IMR-90 (cell line): ENCODE measurements at regions not wholly inside any gene's neighbourhood (a gene's known extent, or its start where the extent isn't known, plus 50 kb on each side); places are given as distances from the start of the nearest gene placed in this dataset.

Experiments
- ATAC-seq: fragments of 200-7000 bp; cut with Tn5 transposase; 2 replicates; pipeline ENCODE4 v1.9.1; 2020; ENCODE audit warnings: low read depth, mild to moderate bottlenecking, moderate library complexity
- BruUV-seq: library from RNA; stranded (reverse); fragments of 400-500 nt; replicated peaks from 2 replicates; lab custom pipeline; 2021; lab: Mats Ljungman, UMichigan
- CTCF ChIA-PET: fragments of 300-600 bp; formaldehyde crosslinking; extraction: SDS; loops from one replicate; lab custom pipeline; 2021; ENCODE audit warnings: antibody characterized with exemption; lab: Yijun Ruan, JAX
- POLR2A ChIA-PET: fragments of 300-600 bp; sonication (Branson Sonifier 250); formaldehyde crosslinking; loops from one replicate; lab custom pipeline; 2022; ENCODE audit warnings: antibody characterized with exemption; ENCODE audit not compliant: unreplicated experiment; lab: Charles Lee
- DNase-seq: peaks from one replicate; pipeline ENCODE4 v3.0.0; 2013
- H2AFZ ChIP-seq: replicated peaks from 2 replicates; pipeline ENCODE3; 2013; ENCODE audit warnings: low read length, mild to moderate bottlenecking; ENCODE audit not compliant: poor library complexity
- H2AK5ac ChIP-seq: 2 replicates; pipeline ENCODE4 v1.6.1; 2013; ENCODE audit warnings: low read depth, low read length, inconsistent platforms
- H2AK9ac ChIP-seq: replicated peaks from 2 replicates; pipeline ENCODE3; 2013; ENCODE audit warnings: mild to moderate bottlenecking, low read depth, low read length, moderate library complexity; ENCODE audit not compliant: poor library complexity
- H2BK120ac ChIP-seq: 2 replicates; pipeline ENCODE4 v1.6.1; 2013; ENCODE audit warnings: low read depth, low read length, inconsistent platforms
- H2BK15ac ChIP-seq: 3 replicates; pipeline ENCODE4 v1.6.1; 2013; ENCODE audit warnings: low read depth, low read length, inconsistent platforms
- H2BK20ac ChIP-seq: 2 replicates; pipeline ENCODE4 v1.6.1; 2013; ENCODE audit warnings: low read depth, mild to moderate bottlenecking, inconsistent platforms, low read length, moderate library complexity
- H2BK5ac ChIP-seq: 2 replicates; pipeline ENCODE4 v1.6.1; 2013; ENCODE audit warnings: mild to moderate bottlenecking, low read depth, low read length, inconsistent platforms; ENCODE audit not compliant: poor library complexity, severe bottlenecking
- H3K14ac ChIP-seq: replicated peaks from 2 replicates; pipeline ENCODE4 v1.6.1; 2013; ENCODE audit warnings: low read depth, low read length, inconsistent platforms
- H3K18ac ChIP-seq: 2 replicates; pipeline ENCODE4 v1.6.1; 2013; ENCODE audit warnings: low read depth, low read length, control low read depth
- H3K23ac ChIP-seq: 2 replicates; pipeline ENCODE4 v1.6.1; 2013; ENCODE audit warnings: low read depth, low read length, inconsistent platforms
- H3K27ac ChIP-seq: 2 replicates; pipeline ENCODE4 v1.5.1; 2013; ENCODE audit warnings: mild to moderate bottlenecking, control low read depth, low read length; ENCODE audit not compliant: insufficient read depth
- H3K27me3 ChIP-seq: 2 replicates; pipeline ENCODE4 v1.6.1; 2013; ENCODE audit warnings: low read length; ENCODE audit not compliant: control insufficient read depth, insufficient read depth
- H3K36me3 ChIP-seq: 2 replicates; pipeline ENCODE4 v1.6.1; 2013; ENCODE audit warnings: low read length, mixed read lengths; ENCODE audit not compliant: control insufficient read depth, insufficient read depth
- H3K4ac ChIP-seq: 2 replicates; pipeline ENCODE4 v1.6.1; 2013; ENCODE audit warnings: low read depth, low read length, inconsistent platforms
- H3K4me1 ChIP-seq: 2 replicates; pipeline ENCODE4 v1.6.1; 2013; ENCODE audit warnings: low read length, mixed read lengths; ENCODE audit not compliant: control insufficient read depth, insufficient read depth
- H3K4me2 ChIP-seq: 2 replicates; pipeline ENCODE4 v1.6.1; 2013; ENCODE audit warnings: low read depth, mild to moderate bottlenecking, control low read depth, low read length, moderate library complexity
- H3K4me3 ChIP-seq: 2 replicates; pipeline ENCODE4 v1.5.1; 2013; ENCODE audit warnings: low read depth, mild to moderate bottlenecking, control low read depth, low read length, moderate library complexity; ENCODE audit not compliant: insufficient read depth
- H3K56ac ChIP-seq: 2 replicates; pipeline ENCODE4 v1.6.1; 2013; ENCODE audit warnings: low read length, inconsistent platforms; ENCODE audit not compliant: insufficient read depth; ENCODE audit errors: extremely low read depth
- H3K79me1 ChIP-seq, 2 experiments: 2 replicates each; pipeline ENCODE4 v1.6.1; 2013; ENCODE audit warnings: low read length in 2 of 2, inconsistent platforms in 1 of 2, low read depth in 1 of 2
- H3K9ac ChIP-seq: 2 replicates; pipeline ENCODE4 v1.6.1; 2013; ENCODE audit warnings: low read depth, low read length, control low read depth
- H3K9me1 ChIP-seq: 2 replicates; pipeline ENCODE4 v1.6.1; 2013; ENCODE audit warnings: low read length, inconsistent platforms; ENCODE audit not compliant: insufficient read depth
- H3K9me3 ChIP-seq: 2 replicates; pipeline ENCODE4 v1.6.1; 2013; ENCODE audit warnings: low read length; ENCODE audit not compliant: control insufficient read depth, insufficient read depth
- H4K20me1 ChIP-seq: 2 replicates; pipeline ENCODE4 v1.6.1; 2013; ENCODE audit warnings: low read length, inconsistent platforms; ENCODE audit not compliant: insufficient read depth
- H4K5ac ChIP-seq: 2 replicates; pipeline ENCODE4 v1.6.1; 2013; ENCODE audit warnings: mild to moderate bottlenecking, low read depth, low read length, control low read depth
- H4K8ac ChIP-seq, 2 experiments: 2 replicates each; pipeline ENCODE4 v1.6.1; 2013; ENCODE audit warnings: low read depth in 2 of 2, low read length in 2 of 2, control low read depth in 1 of 2, inconsistent platforms in 1 of 2
- H4K91ac ChIP-seq: 2 replicates; pipeline ENCODE4 v1.6.1; 2013; ENCODE audit warnings: low read depth, low read length, inconsistent platforms; ENCODE audit not compliant: insufficient read depth
- BHLHE40 ChIP-seq: fragments of 150-350 bp; IDR thresholded peaks from 2 replicates; pipeline ENCODE4 v1.6.1; 2016; ENCODE audit warnings: mild to moderate bottlenecking, low read depth, low read length
- CEBPB ChIP-seq: IDR thresholded peaks from 2 replicates; pipeline ENCODE4 v1.6.1; 2012; ENCODE audit warnings: low read depth, low read length, improper control_type of control experiment
- CHD1 ChIP-seq: IDR thresholded peaks from 2 replicates; pipeline ENCODE4 v1.6.1; 2012; ENCODE audit warnings: low read depth, low read length, improper control_type of control experiment
- FOS ChIP-seq: fragments of 150-350 bp; IDR thresholded peaks from 2 replicates; pipeline ENCODE4 v1.6.1; 2016; ENCODE audit warnings: low read depth, low read length
- MAFK ChIP-seq: IDR thresholded peaks from 2 replicates; pipeline ENCODE4 v1.6.1; 2012; ENCODE audit warnings: low read depth, low read length, improper control_type of control experiment
- MAZ ChIP-seq: IDR thresholded peaks from 2 replicates; pipeline ENCODE4 v1.6.1; 2012; ENCODE audit warnings: low read depth, mild to moderate bottlenecking, low read length, improper control_type of control experiment, moderate library complexity, borderline replicate concordance
- MXI1 ChIP-seq: IDR thresholded peaks from 2 replicates; pipeline ENCODE4 v1.6.1; 2012; ENCODE audit warnings: low read depth, mild to moderate bottlenecking, low read length, moderate library complexity, borderline replicate concordance
- NFE2L2 ChIP-seq: fragments of 150-350 bp; IDR thresholded peaks from 2 replicates; pipeline ENCODE4 v1.6.1; 2016; ENCODE audit warnings: low read depth, mild to moderate bottlenecking, low read length
- POLR2A ChIP-seq: IDR thresholded peaks from 2 replicates; pipeline ENCODE4 v1.6.1; 2012; ENCODE audit warnings: mild to moderate bottlenecking, low read depth, low read length
- RAD21 ChIP-seq: IDR thresholded peaks from 2 replicates; pipeline ENCODE4 v1.6.1; 2012; ENCODE audit warnings: low read length, improper control_type of control experiment
- RCOR1 ChIP-seq: IDR thresholded peaks from 2 replicates; pipeline ENCODE4 v1.6.1; 2012; ENCODE audit warnings: mild to moderate bottlenecking, low read length, improper control_type of control experiment; ENCODE audit not compliant: insufficient replicate concordance
- RFX5 ChIP-seq: IDR thresholded peaks from 2 replicates; pipeline ENCODE4 v1.8.0; 2012; ENCODE audit warnings: low read depth, mild to moderate bottlenecking, low read length, moderate library complexity
- SMC3 ChIP-seq: fragments of 150-350 bp; IDR thresholded peaks from 2 replicates; pipeline ENCODE4 v1.6.1; 2016; ENCODE audit warnings: low read depth, mild to moderate bottlenecking, antibody characterized with exemption, low read length, moderate library complexity
- USF2 ChIP-seq: fragments of 150-350 bp; IDR thresholded peaks from 2 replicates; pipeline ENCODE4 v1.6.1; 2017; ENCODE audit warnings: mild to moderate bottlenecking, antibody characterized with exemption, low read length, low read depth
- WGBS, 2 experiments: methylation state at CpG; one replicate each; pipeline versions ENCODE4 v1.1.5 to v1.1.7; 2013; ENCODE audit warnings: missing lambda C conversion rate in 2 of 2; ENCODE audit not compliant: insufficient read length in 1 of 2; ENCODE audit errors: extremely low coverage in 2 of 2; 5-methylcytosine and 5-hydroxymethylcytosine counted together
- dilution Hi-C: fragments of 300-500 bp; cut with HindIII; formaldehyde crosslinking; loops from one replicate; pipeline ENCODE4 v1.14.3; 2018; ENCODE audit warnings: low sequenced_read_pairs; ENCODE audit not compliant: unreplicated experiment
- in situ Hi-C: fragments of 300-500 bp; cut with MboI; formaldehyde crosslinking; loops from 3 replicates; pipeline ENCODE4 v1.14.3; 2019; ENCODE audit warnings: low sequenced_read_pairs, inconsistent platforms, mixed read lengths
- intact Hi-C: fragments of 100-400 bp; cut with micrococcal nuclease; formaldehyde crosslinking; loops from 2 replicates; pipeline ENCODE4 v1.10.0; 2022
- TF ChIP-seq, protein P1 (sequence below): fragments of 150-350 bp; IDR thresholded peaks from 2 replicates; pipeline ENCODE4 v1.6.1; 2016; ENCODE audit warnings: low read depth, mild to moderate bottlenecking, low read length, moderate library complexity, borderline replicate concordance
- TF ChIP-seq, protein P2 (sequence below): conservative IDR thresholded peaks from 2 replicates; pipeline ENCODE4 v1.5.1; 2012; ENCODE audit warnings: mild to moderate bottlenecking, low read depth, low read length, improper control_type of control experiment

- H3K4me2 ChIP-seq = no peak overlapping the region
- H3K27ac ChIP-seq = no peak overlapping the region
- H3K23ac ChIP-seq = no peak overlapping the region
- no peak overlapping the region for H2AFZ ChIP-seq
- H2AK5ac ChIP-seq = no peak overlapping the region
- no peaks in the 10 kb centered on the region for H3K36me3 ChIP-seq
- no peak overlapping the region for H2BK20ac ChIP-seq
- no peak overlapping the region for H3K4ac ChIP-seq
- no peak overlapping the region for H3K14ac ChIP-seq
- H3K4me3 ChIP-seq = no peak overlapping the region
- DNase-seq = peak; percentile 23
- no peaks in the 10 kb centered on the region for H3K79me1 ChIP-seq
- no peak overlapping the region for H2BK120ac ChIP-seq
- no peak overlapping the region for H4K5ac ChIP-seq
- no peak overlapping the region for H2AK9ac ChIP-seq
- POLR2A ChIA-PET = interaction anchor here (0.6 kb wide), 1 partner anchor 77 kb away, joined by 3 read pairs; no protein-coding TSS in a partner anchor
- H3K18ac ChIP-seq = no peak overlapping the region
- H3K27me3 ChIP-seq = no peaks in the 10 kb centered on the region
- no peaks in the 10 kb centered on the region for H4K20me1 ChIP-seq
- no peaks in the 10 kb centered on the region for H3K9me1 ChIP-seq
- CTCF ChIA-PET = no interaction called here
- no peak overlapping the region for H2BK5ac ChIP-seq
- BruUV-seq = no TSS peak
- no peak for ATAC-seq
- dilution Hi-C loops = no loop called here
- no CpG with 5 or more reads among the region's 6 CpGs for WGBS, 2 experiments
- H3K9me3 ChIP-seq = no peaks in the 10 kb centered on the region
- no peak overlapping the region for H3K56ac ChIP-seq
- H4K8ac ChIP-seq = no peak overlapping the region
- TF ChIP-seq FOS = no peak
- TF ChIP-seq USF2 = no peak
- TF ChIP-seq BHLHE40 = no peak
- TF ChIP-seq, protein P1, sequence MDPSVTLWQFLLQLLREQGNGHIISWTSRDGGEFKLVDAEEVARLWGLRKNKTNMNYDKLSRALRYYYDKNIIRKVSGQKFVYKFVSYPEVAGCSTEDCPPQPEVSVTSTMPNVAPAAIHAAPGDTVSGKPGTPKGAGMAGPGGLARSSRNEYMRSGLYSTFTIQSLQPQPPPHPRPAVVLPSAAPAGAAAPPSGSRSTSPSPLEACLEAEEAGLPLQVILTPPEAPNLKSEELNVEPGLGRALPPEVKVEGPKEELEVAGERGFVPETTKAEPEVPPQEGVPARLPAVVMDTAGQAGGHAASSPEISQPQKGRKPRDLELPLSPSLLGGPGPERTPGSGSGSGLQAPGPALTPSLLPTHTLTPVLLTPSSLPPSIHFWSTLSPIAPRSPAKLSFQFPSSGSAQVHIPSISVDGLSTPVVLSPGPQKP = no peak
- no peak for TF ChIP-seq CEBPB
- no peak for TF ChIP-seq RFX5
- TF ChIP-seq MAFK = no peak
- TF ChIP-seq MXI1 = no peak
- TF ChIP-seq, protein P2, sequence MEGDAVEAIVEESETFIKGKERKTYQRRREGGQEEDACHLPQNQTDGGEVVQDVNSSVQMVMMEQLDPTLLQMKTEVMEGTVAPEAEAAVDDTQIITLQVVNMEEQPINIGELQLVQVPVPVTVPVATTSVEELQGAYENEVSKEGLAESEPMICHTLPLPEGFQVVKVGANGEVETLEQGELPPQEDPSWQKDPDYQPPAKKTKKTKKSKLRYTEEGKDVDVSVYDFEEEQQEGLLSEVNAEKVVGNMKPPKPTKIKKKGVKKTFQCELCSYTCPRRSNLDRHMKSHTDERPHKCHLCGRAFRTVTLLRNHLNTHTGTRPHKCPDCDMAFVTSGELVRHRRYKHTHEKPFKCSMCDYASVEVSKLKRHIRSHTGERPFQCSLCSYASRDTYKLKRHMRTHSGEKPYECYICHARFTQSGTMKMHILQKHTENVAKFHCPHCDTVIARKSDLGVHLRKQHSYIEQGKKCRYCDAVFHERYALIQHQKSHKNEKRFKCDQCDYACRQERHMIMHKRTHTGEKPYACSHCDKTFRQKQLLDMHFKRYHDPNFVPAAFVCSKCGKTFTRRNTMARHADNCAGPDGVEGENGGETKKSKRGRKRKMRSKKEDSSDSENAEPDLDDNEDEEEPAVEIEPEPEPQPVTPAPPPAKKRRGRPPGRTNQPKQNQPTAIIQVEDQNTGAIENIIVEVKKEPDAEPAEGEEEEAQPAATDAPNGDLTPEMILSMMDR = no peak
- no peak for TF ChIP-seq NFE2L2
- no peak for TF ChIP-seq CHD1
- TF ChIP-seq RCOR1 = no peak
- TF ChIP-seq POLR2A = no peak
- no peak for TF ChIP-seq RAD21
- TF ChIP-seq MAZ = no peak
- TF ChIP-seq SMC3 = no peak
- H2BK15ac ChIP-seq = no peak overlapping the region
- H3K9ac ChIP-seq = no peak overlapping the region
- no peaks in the 10 kb centered on the region for H3K4me1 ChIP-seq
- intact Hi-C loops = no loop called here
- H4K91ac ChIP-seq = no peak overlapping the region
- in situ Hi-C loops = no loop called here
Observed at GRCh38 chr1:199205740-199206441, 567.1 kb downstream of the PTPRC start.
